ENCODE measurements at regions not wholly inside any gene's neighbourhood (a gene's known extent, or its start where the extent isn't known, plus 50 kb on each side); places are given as distances from the start of the nearest gene placed in this dataset.

GRCh38 chr1:87220993-87221392 lies 107.7 kb upstream of the LMO4 start (continued):
- TF ChIP-seq EZH2 (IDR thresholded peaks at IDR 0.05; ENCODE audit: low read depth, unreplicated experiment) (no peak), ZNF331 (CRISPR knock-in tag; IDR thresholded peaks at IDR 0.05; ENCODE audit: low read depth) (no peak), CTCF (conservative IDR thresholded peaks at IDR 0.05; ENCODE audit: low read depth in 2 of 2) (no peak)

- H3K79me2 ChIP-seq (replicated peaks; ENCODE audit: insufficient read depth) = no peaks in the 10 kb centered on the region
- TF ChIP-seq ZNF331 (CRISPR knock-in tag; IDR thresholded peaks at IDR 0.05; ENCODE audit: low read depth) (no peak), ZNF462 (CRISPR knock-in tag; IDR thresholded peaks at IDR 0.05) (no peak), EZH2 (IDR thresholded peaks at IDR 0.05; ENCODE audit: low read depth, unreplicated experiment) (no peak), CTCF (conservative IDR thresholded peaks at IDR 0.05; ENCODE audit: low read depth in 2 of 2) (no peak), ZNF114 (CRISPR knock-in tag; IDR thresholded peaks at IDR 0.05) (no peak)
- H3K4me1 Mint-ChIP-seq = peaks cover 12% of the 10 kb centered on the region
- no peaks in the 10 kb centered on the region for H3K27me3 ChIP-seq (ENCODE audit: insufficient read depth)
- H3K36me3 Mint-ChIP-seq (ENCODE audit: low read depth) = no peaks in the 10 kb centered on the region
- no peak overlapping the region for H2AFZ ChIP-seq
- H3K9me2 ChIP-seq (ENCODE audit: insufficient read depth) = peaks cover 4% of the 10 kb centered on the region; the same call in 1 of the 2 replicates
- H3F3A ChIP-seq (replicated peaks; ENCODE audit: low read depth) = no peaks in the 10 kb centered on the region
- no peak overlapping the region for H3K27ac ChIP-seq (ENCODE audit: low read depth)
- ATAC-seq (no peak), DNase-seq (ENCODE audit: low spot score) (no peak)
- H3K36me3 ChIP-seq (ENCODE audit: insufficient read depth) = no peaks in the 10 kb centered on the region
- H3K9me3 Mint-ChIP-seq = no peaks in the 10 kb centered on the region
- no peaks in the 10 kb centered on the region for H4K20me1 ChIP-seq (replicated peaks; ENCODE audit: insufficient read depth)
- no peak overlapping the region for H3K4me3 Mint-ChIP-seq
- H3K4me2 ChIP-seq = no peak overlapping the region
- H3K27me3 Mint-ChIP-seq (ENCODE audit: insufficient read depth, low read depth, poor library complexity) = peaks cover 3% of the 10 kb centered on the region
- H3K27ac Mint-ChIP-seq = no peak overlapping the region
- H3K4me3 ChIP-seq = no peak overlapping the region
- H3K4me1 ChIP-seq (ENCODE audit: insufficient read depth) = 0 out of 2 replicates have a peak, but pooled peaks cover 3% of the 10 kb centered on the region
These were observed 104.5 kb upstream of the LMO4 start for GRCh38 chr1:87224201-87224600.

All from GM23338 (cell line).